ENCODE measurements at regions not wholly inside any gene's neighbourhood (a gene's known extent, or its start where the extent isn't known, plus 50 kb on each side); places are given as distances from the start of the nearest gene placed in this dataset.

DNA sequence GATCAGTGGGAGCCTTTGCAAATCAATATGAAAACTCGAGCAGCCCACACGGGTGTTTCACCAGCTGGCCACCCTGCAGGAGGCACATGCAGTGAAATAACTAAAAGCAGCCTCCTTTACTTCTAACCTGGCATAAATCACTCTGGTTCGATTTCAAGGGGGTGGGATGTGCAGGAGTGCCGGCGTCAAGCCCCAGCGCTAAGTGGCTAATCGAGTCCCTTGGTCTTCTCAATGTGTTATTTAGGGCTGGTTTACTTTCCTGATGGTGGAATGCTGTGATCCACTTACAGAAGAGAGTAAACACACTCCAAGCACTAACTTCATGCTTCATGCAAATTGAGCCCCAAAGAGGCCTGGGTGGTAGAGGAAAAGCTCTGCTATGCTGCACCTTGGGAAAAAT, 109.4 kb downstream of the TMEM174 start:
- H3K27me3 ChIP-seq: no peaks in the 10 kb centered on the region
- H3K27ac ChIP-seq: no peak overlapping the region
- H3K4me1 ChIP-seq: no peaks in the 10 kb centered on the region
- TF ChIP-seq, protein P1, sequence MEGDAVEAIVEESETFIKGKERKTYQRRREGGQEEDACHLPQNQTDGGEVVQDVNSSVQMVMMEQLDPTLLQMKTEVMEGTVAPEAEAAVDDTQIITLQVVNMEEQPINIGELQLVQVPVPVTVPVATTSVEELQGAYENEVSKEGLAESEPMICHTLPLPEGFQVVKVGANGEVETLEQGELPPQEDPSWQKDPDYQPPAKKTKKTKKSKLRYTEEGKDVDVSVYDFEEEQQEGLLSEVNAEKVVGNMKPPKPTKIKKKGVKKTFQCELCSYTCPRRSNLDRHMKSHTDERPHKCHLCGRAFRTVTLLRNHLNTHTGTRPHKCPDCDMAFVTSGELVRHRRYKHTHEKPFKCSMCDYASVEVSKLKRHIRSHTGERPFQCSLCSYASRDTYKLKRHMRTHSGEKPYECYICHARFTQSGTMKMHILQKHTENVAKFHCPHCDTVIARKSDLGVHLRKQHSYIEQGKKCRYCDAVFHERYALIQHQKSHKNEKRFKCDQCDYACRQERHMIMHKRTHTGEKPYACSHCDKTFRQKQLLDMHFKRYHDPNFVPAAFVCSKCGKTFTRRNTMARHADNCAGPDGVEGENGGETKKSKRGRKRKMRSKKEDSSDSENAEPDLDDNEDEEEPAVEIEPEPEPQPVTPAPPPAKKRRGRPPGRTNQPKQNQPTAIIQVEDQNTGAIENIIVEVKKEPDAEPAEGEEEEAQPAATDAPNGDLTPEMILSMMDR (IDR thresholded peaks at IDR 0.05): no peak
- intact Hi-C loops (cut with DNase I): no loop called here
- no peaks in the 10 kb centered on the region for H3K9me3 ChIP-seq
- H3K9ac ChIP-seq (ENCODE audit: low read depth in 2 of 2, low read length in 2 of 2): no peak overlapping the region
- no peak for DNase-seq
- H3K36me3 ChIP-seq: no peaks in the 10 kb centered on the region
- H3K4me3 ChIP-seq: no peak overlapping the region

DNA sequence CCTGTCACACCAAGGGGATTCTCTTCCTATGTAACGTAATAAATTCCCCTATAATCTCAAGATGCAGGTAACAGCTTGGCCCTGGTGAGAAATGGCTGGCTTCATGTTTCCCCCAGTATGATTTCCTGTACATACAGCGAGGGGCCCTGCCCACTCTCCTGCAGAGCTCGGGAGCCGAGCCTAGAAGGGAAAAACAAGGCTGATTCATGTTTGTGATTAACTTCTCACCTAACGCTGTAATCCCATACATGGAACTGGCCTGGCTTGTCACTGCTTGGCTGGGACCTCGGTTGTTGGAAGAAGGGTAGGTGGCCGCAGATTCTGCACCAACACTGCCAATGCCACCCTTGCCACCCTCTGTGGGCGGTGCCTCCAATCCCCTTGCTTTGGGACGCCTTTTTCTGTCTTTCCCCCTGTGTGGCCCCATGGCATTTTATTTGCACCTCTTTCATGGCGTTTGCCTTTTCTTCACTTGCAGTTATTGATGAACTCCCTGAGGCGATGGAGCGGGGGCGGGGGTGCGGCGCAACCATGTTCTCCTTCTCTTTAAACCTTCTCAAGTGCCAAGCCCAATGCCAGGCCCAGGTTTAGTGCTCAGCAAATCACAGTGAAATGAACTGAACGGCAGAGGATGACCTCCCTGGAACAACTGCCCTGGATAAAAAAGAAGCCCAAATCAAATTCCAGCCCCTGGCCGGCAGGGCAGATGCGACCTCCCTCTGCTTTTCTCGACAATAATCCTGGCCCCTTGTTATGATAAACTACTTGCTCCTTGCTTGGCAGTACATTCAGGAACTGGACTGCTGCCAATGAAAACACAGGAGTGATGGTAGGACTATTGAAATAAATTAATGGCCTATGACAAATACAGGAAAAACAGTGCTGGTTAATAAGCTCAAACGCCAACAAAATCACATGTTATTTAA, 108.1 kb downstream of the TMEM174 start:
- no peaks in the 10 kb centered on the region for H3K27me3 ChIP-seq
- H3K27ac ChIP-seq: no peak overlapping the region
- TF ChIP-seq, protein P1 (IDR thresholded peaks at IDR 0.05): no peak
- no peaks in the 10 kb centered on the region for H3K9me3 ChIP-seq
- H3K4me1 ChIP-seq: no peaks in the 10 kb centered on the region
- no peak overlapping the region for H3K9ac ChIP-seq (ENCODE audit: low read depth in 2 of 2, low read length in 2 of 2)
- H3K36me3 ChIP-seq: no peaks in the 10 kb centered on the region
- intact Hi-C loops (cut with DNase I): no loop called here
- DNase-seq: no peak
- H3K4me3 ChIP-seq: no peak overlapping the region

DNA sequence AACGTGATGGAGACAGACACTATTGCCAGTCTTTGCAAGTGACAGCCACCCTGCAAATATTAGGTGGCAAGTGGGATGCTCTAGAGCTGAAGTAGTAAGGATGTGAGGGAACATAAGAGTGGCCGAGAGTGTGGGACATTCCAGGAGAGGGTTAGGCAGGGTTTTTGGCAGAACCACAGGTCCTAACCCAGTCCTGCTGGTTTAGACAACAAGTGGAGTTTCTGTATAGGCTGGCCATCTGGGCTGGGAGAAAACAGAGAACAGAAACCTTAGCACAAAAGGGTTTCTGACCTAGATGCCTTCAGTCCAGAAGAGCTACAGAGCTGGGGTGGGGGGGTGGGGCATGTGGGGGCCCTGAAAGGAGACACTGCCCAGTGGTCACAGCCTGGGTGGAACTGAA, 107.4 kb downstream of the TMEM174 start:
- no peaks in the 10 kb centered on the region for H3K36me3 ChIP-seq
- no peak overlapping the region for H3K27ac ChIP-seq
- no peak overlapping the region for H3K4me3 ChIP-seq
- DNase-seq: no peak
- no peaks in the 10 kb centered on the region for H3K9me3 ChIP-seq
- no peak overlapping the region for H3K9ac ChIP-seq (ENCODE audit: low read depth in 2 of 2, low read length in 2 of 2)
- H3K27me3 ChIP-seq: no peaks in the 10 kb centered on the region
- TF ChIP-seq, protein P1 (IDR thresholded peaks at IDR 0.05): no peak
- intact Hi-C loops (cut with DNase I): no loop called here
- H3K4me1 ChIP-seq: no peaks in the 10 kb centered on the region

DNA sequence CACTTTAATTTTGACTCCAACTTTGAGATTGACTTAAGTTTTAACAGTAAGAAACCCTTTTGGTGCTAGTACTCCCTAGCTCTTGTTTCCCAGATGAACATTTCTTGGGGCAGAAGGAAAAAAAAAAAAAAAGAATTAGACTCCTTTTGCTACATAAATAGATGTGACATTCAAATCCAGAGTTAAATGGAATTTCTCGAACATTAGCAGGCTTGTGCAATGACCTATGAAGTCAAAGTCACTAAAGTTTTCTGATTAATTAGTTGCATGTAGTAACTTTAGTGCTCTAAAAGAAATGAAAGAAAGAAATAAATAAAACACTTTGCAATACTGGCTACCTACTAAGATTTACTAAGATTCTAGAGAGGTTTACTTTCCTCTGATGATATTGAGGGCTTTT, 106.8 kb downstream of the TMEM174 start:
- Histone ChIP-seq H3K9me3 (no peaks in the 10 kb centered on the region), H3K4me1 (no peaks in the 10 kb centered on the region), H3K9ac (ENCODE audit: low read depth in 2 of 2, low read length in 2 of 2) (no peak overlapping the region), H3K27ac (no peak overlapping the region), H3K36me3 (no peaks in the 10 kb centered on the region), H3K27me3 (no peaks in the 10 kb centered on the region), H3K4me3 (no peak overlapping the region)
- intact Hi-C loops (cut with DNase I): no loop called here
- TF ChIP-seq, protein P1 (IDR thresholded peaks at IDR 0.05): no peak
- no peak for DNase-seq

DNA sequence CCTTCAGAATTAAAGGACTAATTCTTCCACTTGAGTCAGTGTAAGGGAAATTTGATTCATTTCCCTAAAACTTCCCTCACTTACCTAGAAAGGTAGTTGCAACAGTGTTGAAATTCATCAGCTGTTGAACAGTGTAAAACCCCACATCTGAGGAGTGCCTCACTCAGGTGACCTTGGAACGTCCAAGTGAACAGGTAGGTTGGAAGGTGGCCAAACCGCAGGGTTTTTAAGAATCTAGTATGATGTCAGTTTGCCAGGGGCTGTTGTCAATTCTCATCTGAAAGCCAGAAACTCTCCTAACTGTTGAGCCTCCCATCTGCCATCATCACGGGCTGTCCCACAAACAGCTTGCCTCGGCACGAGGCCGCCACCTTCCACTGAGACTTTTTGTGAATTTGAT, 105.7 kb downstream of the TMEM174 start:
- no peak for DNase-seq
- H3K27ac ChIP-seq: no peak overlapping the region
- H3K9ac ChIP-seq (ENCODE audit: low read depth in 2 of 2, low read length in 2 of 2): no peak overlapping the region
- TF ChIP-seq, protein P1 (IDR thresholded peaks at IDR 0.05): no peak
- H3K36me3 ChIP-seq: no peaks in the 10 kb centered on the region
- H3K4me3 ChIP-seq: no peak overlapping the region
- H3K27me3 ChIP-seq: no peaks in the 10 kb centered on the region
- intact Hi-C loops (cut with DNase I): no loop called here
- H3K4me1 ChIP-seq: no peaks in the 10 kb centered on the region
- no peaks in the 10 kb centered on the region for H3K9me3 ChIP-seq

Measured in colonic mucosa (tissue), 4 donors.